IPS DF 4.7 (cell line): ENCODE measurements at regions not wholly inside any gene's neighbourhood (a gene's known extent, or its start where the extent isn't known, plus 50 kb on each side); places are given as distances from the start of the nearest gene placed in this dataset.
"Not testable (repeated sequence)": the region's sequence is repeated elsewhere in the genome, so short reads cannot be mapped to it uniquely, and the experiment has no call there.

ENCODE experiments used
- DNase-seq: peaks from one replicate; pipeline ENCODE4 v3.0.0-alpha.2; 2013; ENCODE audit warnings: low spot score; ENCODE audit errors: extremely low read depth

GRCh38 chr18:961644-962355, 57.1 kb downstream of the ADCYAP1 start:
- DNase-seq: no peak

DNA sequence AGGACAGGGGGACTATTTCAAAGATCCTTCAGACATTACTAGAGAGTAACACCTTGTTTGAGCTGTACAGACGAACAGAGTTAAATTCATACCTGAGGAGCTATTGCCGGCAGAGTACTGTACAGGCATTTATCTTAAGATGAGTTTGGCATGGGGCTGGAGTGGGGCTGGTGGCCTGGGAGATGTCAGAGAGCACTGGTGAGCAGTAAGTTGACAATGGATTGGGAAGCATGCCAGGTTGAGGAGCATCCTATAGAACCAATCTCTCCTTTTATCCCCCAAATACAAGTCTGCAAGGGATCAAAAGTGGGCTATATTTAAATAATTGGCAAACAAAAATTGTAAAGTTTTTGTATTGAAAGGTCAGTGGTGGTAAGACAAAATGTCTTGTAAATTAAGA, 58.6 kb downstream of the ADCYAP1 start:
- no peak for DNase-seq

GRCh38 chr18:965921-966758, 61.5 kb downstream of the ADCYAP1 start:
- DNase-seq: no peak

GRCh38 chr18:966759-967576, 62.3 kb downstream of the ADCYAP1 start:
- no peak for DNase-seq

GRCh38 chr18:968910-969309, 64.2 kb downstream of the ADCYAP1 start:
- not testable (repeated sequence) for DNase-seq

DNA sequence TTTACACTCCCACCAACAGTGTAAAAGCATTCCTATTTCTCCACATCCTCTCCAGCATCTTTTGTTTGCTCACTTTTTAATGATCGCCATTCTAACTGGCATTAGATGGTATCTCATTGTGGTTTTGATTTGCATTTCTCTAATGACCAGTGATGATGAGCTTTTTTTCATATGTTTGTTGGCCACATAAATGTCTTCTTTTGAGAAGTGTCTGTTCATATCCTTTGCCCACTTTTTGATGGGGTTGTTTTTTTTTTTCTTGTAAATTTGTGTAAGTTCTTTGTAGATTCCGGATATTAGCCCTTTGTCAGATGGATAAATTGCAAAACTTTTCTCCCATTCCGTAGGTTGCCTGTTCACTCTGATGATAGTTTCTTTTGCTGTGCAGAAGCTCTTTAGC, 64.6 kb downstream of the ADCYAP1 start:
- not testable (repeated sequence) for DNase-seq

GRCh38 chr18:974606-975005, 69.9 kb downstream of the ADCYAP1 start:
- not testable (repeated sequence) for DNase-seq

DNA sequence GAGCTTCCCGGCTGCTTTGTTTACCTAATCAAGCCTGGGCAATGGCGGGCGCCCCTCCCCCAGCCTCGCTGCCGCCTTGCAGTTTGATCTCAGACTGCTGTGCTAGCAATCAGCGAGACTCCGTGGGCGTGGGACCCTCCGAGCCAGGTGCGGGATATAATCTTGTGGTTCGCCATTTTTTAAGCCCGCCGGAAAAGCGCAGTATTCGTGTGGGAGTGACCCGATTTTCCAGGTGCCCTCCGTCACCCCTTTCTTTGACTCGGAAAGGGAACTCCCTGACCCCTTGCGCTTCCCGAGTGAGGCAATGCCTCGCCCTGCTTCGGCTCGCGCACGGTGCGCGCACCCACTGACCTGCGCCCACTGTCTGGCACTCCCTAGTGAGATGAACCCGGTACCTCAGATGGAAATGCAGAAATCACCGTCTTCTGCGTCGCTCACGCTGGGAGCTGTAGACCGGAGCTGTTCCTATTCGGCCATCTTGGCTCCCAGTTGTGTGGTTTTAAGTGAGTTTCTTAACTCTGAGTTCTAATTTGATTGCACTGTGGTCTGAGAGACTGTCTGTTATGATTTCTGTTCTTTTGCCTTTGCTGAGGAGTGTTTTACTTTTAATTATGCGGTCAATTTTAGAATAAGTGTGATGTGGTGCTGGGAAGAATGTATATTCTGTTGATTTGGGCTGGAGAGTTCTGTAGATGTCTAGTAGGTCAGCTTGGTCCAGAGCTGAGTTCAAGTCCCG, 71.9 kb downstream of the ADCYAP1 start:
- DNase-seq: not testable (repeated sequence)

- DNase-seq: not testable (repeated sequence)
Observed at GRCh38 chr18:977327-977726, 72.7 kb downstream of the ADCYAP1 start.

DNA sequence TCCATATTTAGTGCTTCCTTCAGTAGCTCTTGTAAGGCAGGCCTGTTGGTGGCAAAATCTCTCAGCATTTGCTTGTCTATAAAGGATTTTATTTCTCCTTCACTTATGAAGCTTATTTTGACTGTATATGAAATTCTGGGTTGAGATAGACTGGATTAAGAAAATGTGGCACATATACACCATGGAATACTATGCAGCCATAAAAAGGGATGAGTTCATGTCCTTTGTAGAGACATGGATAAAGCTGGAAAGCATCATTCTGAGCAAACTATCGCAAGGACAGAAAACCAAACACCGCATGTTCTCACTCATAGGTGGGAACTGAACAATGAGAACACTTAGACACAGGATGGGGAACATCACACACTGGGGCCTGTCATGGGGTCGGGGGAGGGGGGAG, 73.1 kb downstream of the ADCYAP1 start:
- DNase-seq: not testable (repeated sequence)

GRCh38 chr18:980586-980985, 75.9 kb downstream of the ADCYAP1 start:
- DNase-seq: no peak

DNA sequence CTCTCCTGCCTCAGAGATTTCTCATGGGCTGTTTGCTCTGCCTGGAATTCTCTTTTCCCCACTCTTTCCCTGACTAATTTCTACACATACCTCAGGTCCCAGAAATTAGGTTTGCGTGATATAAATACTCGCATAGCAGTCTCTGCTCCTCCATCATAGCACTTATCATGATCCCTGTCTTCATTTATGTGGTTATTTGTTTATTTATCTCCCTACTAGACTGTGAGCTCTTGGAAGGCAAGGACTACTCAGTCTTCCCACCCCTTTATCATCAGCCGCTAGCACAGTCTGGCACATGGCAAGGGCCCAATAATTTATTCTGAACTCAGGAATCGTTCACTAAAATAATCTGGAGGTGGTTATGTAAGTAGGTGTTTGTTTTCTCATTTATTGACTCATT, 79.3 kb downstream of the ADCYAP1 start:
- DNase-seq: no peak

GRCh38 chr18:985212-985661, 80.6 kb downstream of the ADCYAP1 start:
- no peak for DNase-seq

GRCh38 chr18:986051-986450, 81.4 kb downstream of the ADCYAP1 start:
- no peak for DNase-seq

DNA sequence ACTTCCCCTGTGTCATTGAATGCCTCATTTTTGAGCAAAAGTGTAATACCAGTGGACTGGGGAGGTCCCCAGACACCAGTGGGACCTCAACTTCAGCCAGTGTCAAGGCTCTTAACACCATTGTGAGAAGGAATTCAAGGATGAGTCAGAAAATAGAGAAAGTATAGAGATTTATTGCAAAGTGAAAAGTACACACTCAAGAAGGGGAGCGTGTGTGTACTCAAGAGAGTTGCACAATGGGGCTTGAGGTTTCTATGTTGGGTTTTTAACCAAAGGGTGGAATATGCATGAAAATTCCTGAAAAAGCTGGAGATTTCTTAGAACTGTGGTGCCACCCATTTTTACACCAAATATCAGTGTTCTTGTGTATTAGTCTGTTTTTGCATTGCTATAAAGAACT, 81.9 kb downstream of the ADCYAP1 start:
- no peak for DNase-seq

DNA sequence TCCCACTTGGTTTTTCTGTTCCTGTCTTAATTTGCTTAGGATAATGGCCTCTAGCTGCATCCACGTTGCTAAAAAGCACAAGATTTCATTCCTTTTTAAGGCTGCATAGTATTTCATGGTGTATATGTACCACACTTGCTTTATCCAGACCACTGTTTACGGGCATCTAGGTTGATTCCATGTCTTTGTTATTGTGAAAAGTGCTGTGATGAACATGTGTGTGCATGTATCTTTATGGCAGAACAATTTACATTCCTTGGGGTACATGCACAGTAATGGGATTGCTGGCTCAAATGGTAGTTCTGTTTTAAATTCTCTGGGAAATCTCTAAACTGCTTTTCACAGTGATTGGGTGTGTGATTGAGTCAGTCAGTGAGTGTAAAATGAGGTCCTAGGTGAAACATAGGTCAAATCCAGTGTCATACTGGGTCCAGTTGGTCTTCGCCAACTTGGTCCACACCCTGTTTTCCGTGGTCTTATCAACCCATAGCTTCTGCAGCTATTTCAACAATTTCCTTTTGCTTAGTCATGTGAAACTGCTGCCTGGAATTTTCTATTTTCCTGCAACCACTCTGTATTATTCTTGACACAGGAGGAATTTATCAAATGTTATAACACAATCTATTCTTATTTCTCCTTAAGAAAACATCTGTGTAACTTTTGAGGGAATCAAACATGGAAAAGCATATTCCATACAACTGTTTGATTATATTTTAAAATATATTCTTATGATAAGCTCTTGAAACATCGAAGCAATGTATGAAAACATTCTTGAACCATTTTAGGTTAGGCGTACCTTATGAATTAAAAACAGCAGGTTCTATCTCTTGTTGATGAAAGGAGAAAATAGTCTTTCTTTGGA, 82.9 kb downstream of the ADCYAP1 start:
- DNase-seq: no peak

DNA sequence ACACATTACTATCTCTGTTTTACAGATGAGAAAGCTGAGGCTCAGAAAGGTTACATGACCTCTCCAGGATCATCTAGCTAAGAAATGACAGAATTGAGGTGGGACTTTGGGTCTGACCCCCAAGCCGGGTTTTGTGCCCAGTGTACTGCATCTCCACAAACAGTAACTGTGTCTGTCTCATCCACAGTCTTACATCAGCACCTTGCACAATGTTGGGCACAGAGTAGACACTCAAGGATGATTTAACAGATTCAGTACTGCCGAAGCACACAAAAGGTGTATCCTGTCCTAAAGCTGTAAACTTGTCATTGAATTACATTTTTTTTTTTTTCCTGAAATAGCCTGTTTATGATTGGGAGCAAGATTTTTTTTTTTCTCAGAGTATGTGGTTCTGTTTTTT, 84.8 kb downstream of the ADCYAP1 start:
- DNase-seq: no peak

DNA sequence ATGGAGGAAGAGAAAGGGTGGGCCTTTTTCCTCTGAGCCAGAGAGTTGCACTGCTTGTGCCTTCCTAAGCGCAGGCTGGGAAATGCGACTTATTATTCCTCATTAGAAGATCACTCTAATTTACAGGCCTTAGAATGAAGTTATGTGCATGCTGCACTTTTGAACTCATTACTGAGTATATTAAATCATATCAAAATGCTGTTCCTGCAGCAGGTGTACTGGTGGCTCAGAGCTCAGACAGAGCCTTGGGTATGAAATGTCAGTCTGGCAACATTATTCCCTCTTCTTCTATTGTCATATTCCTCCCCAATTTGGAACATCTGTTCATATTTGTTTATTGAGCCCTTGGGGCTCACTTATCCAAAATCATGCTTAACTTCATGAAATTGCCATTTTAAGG, 85.5 kb downstream of the ADCYAP1 start:
- no peak for DNase-seq

GRCh38 chr18:991441-991840, 86.8 kb downstream of the ADCYAP1 start:
- no peak for DNase-seq

DNA sequence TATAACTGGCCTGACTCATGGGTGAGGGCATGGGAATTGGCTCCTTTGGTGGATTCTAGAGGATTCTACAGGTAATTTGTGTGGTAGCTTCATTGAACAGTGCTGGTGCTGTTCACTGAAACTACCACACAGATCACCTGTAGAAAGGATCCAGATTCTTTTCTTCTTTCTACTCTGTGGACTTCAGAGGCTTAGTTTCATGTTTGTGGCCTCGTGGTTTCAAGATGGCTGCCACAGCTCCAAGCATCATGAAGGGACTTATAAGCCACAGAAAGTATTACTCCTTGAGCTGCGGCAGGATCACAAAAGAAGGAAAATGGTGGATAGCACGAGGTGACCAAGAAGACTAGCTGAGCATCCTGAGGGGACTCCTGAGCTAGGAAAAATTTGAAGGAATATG, 88.9 kb downstream of the ADCYAP1 start:
- DNase-seq: no peak
